BLaER1 treated with 17β-estradiol and CSF1 and Interleukin-3, amounts not matched to agents 10 nM and 100 nM (cell line): ENCODE measurements at regions not wholly inside any gene's neighbourhood (a gene's known extent, or its start where the extent isn't known, plus 50 kb on each side); places are given as distances from the start of the nearest gene placed in this dataset.

ENCODE experiments used
- H3K27ac ChIP-seq, 11 experiments: shearing (Covaris generic); formaldehyde crosslinking; 2 replicates each; pipeline ENCODE4 v1.8.1; 2022
- H3K27me3 ChIP-seq, 11 experiments: shearing (Covaris generic); formaldehyde crosslinking; 2 replicates each; pipeline ENCODE4 v1.8.1; 2022
- H3K36me3 ChIP-seq, 11 experiments: shearing (Covaris generic); formaldehyde crosslinking; 2 replicates each; pipeline ENCODE4 v1.8.1; 2022
- H3K4me1 ChIP-seq, 10 experiments: shearing (Covaris generic); formaldehyde crosslinking; 2 replicates each; pipeline ENCODE4 v1.8.1; 2022
- H3K4me2 ChIP-seq, 11 experiments: shearing (Covaris generic); formaldehyde crosslinking; 2 replicates each; pipeline ENCODE4 v1.8.1; 2022
- H3K4me3 ChIP-seq, 10 experiments: shearing (Covaris generic); formaldehyde crosslinking; 2 replicates each; pipeline ENCODE4 v1.8.1; 2022
- H3K9ac ChIP-seq, 11 experiments: shearing (Covaris generic); formaldehyde crosslinking; 2 replicates each; pipeline ENCODE4 v1.8.1; 2022
- H3K9me3 ChIP-seq, 11 experiments: shearing (Covaris generic); formaldehyde crosslinking; replicated peaks in 1 of 11; 2 replicates each; pipeline ENCODE4 v1.8.1; 2022
- H4K20me1 ChIP-seq, 11 experiments: shearing (Covaris generic); formaldehyde crosslinking; 2 replicates each; pipeline ENCODE4 v1.8.1; 2022
- Cebpa-rat ChIP-seq, 11 experiments: shearing (Covaris generic); IDR thresholded peaks; 2 replicates each; pipeline ENCODE4 v1.8.1; 2022

GRCh38 chr18:41765460-41765859, 189.6 kb upstream of the PIK3C3 start:
- no peak overlapping the region for H3K9ac ChIP-seq
- no peak for TF ChIP-seq Cebpa-rat (IDR thresholded peaks at IDR 0.05)
- H3K36me3 ChIP-seq, result no peaks in the 10 kb centered on the region
- no peaks in the 10 kb centered on the region for H4K20me1 ChIP-seq
- no peaks in the 10 kb centered on the region for H3K27me3 ChIP-seq
- H3K9me3 ChIP-seq, result no peaks in the 10 kb centered on the region
- no peak overlapping the region for H3K27ac ChIP-seq
- peaks cover 0 to 11% (median 0%) of the 10 kb centered on the region in 10 experiments; a peak in 2 of 20 replicates for H3K4me1 ChIP-seq
- H3K4me3 ChIP-seq, result no peak overlapping the region
- H3K4me2 ChIP-seq, result no peak overlapping the region

- H3K9me3 ChIP-seq, result no peaks in the 10 kb centered on the region
- no peak overlapping the region for H3K4me2 ChIP-seq
- no peak overlapping the region for H3K27ac ChIP-seq
- TF ChIP-seq Cebpa-rat (IDR thresholded peaks at IDR 0.05), result no peak
- no peaks in the 10 kb centered on the region for H4K20me1 ChIP-seq
- no peaks in the 10 kb centered on the region for H3K27me3 ChIP-seq
- H3K36me3 ChIP-seq, result no peaks in the 10 kb centered on the region
- peaks cover 0 to 11% (median 0%) of the 10 kb centered on the region in 10 experiments; a peak in 2 of 20 replicates for H3K4me1 ChIP-seq
- no peak overlapping the region for H3K4me3 ChIP-seq
- no peak overlapping the region for H3K9ac ChIP-seq
Observed at GRCh38 chr18:41763361-41763760, 191.7 kb upstream of the PIK3C3 start.

DNA sequence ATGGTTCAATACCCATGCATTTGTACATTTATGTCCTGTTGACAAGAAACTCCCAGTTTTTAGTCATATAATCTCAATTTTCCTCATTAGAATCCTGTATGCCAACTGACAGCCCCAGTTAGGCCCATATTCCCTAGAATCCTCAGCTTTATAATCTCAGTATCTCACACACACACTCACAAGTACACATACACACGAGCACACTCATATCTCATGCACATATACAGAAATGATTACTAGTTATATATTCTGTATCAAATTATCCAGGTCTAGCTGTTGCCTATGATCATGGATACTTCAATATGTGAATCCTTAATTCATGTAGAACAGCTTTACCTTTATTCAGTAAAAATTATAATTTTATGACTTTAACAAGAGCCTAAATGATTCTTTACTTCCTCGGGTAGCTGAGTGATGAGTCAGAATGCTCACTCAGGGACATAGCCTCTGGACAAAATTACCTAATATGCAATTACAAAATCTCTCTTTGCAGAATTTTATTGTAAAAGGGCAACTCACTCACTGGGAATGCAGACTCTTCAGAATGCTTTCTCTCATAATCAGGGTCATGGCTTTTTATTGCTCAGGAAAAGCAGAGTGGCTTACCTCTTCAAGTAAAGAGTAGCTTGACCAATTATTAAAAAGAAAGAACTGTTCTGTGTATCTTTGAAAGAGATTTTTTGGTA, 193.6 kb upstream of the PIK3C3 start:
- Histone ChIP-seq H3K9ac (no peak overlapping the region), H3K9me3 (no peaks in the 10 kb centered on the region), H4K20me1 (no peaks in the 10 kb centered on the region), H3K27me3 (no peaks in the 10 kb centered on the region), H3K4me3 (no peak overlapping the region), H3K27ac (no peak overlapping the region), H3K4me1 (peaks cover 0 to 11% (median 0%) of the 10 kb centered on the region in 10 experiments; a peak in 2 of 20 replicates), H3K36me3 (no peaks in the 10 kb centered on the region), H3K4me2 (peak overlapping the region in 1 of 11 experiments; percentile 36; a peak in 1 of 22 replicates)
- TF ChIP-seq Cebpa-rat (IDR thresholded peaks at IDR 0.05), result no peak

DNA sequence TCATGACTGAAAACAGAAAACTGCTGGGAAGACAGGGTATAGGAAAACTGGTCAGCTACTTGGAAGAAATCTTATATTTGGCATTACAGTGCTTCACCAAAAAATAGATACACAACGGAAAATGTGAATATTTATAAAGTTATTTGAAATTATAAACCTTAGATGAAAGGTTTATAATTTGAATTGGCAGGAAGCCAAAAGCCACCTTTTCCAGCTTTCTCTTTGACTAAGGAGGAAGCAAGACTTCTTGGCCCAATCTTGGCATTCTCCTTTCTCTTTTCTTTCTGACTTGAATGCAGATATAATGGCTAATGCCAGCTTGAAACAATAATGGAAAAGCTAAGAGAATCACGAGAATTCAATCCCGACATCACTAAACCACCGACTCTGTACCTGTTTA, 196.5 kb upstream of the PIK3C3 start:
- no peaks in the 10 kb centered on the region for H4K20me1 ChIP-seq
- H3K4me3 ChIP-seq, result no peak overlapping the region
- no peaks in the 10 kb centered on the region for H3K27me3 ChIP-seq
- TF ChIP-seq Cebpa-rat (IDR thresholded peaks at IDR 0.05), result no peak
- no peaks in the 10 kb centered on the region for H3K36me3 ChIP-seq
- H3K9me3 ChIP-seq, result no peaks in the 10 kb centered on the region
- no peak overlapping the region for H3K27ac ChIP-seq
- no peak overlapping the region for H3K4me2 ChIP-seq
- no peak overlapping the region for H3K9ac ChIP-seq
- H3K4me1 ChIP-seq, result peaks cover 0 to 22% (median 0%) of the 10 kb centered on the region in 10 experiments; a peak in 3 of 20 replicates

DNA sequence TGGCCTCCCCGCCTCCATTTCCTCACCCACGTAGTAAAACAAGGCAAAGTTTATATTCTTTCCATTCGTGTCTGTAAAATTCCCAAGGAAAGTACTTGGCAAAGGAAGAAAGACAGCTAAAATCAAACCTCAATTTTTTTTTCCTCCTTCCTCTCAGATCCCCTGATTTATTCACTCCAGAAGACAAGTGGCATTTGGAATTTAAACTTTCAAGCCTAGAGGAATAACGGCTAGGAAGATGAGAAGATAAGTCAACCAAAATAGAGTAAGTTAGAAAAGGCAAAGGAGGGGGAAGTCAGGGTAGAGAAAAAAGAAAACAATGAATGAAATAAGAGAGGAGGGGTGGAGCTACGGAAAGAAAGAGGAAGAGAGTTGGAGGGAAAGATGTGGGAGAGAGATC, 198.9 kb upstream of the PIK3C3 start:
- H3K4me2 ChIP-seq, result no peak overlapping the region
- H4K20me1 ChIP-seq, result no peaks in the 10 kb centered on the region
- TF ChIP-seq Cebpa-rat (IDR thresholded peaks at IDR 0.05), result no peak
- no peak overlapping the region for H3K4me3 ChIP-seq
- no peaks in the 10 kb centered on the region for H3K27me3 ChIP-seq
- H3K9ac ChIP-seq, result no peak overlapping the region
- no peak overlapping the region for H3K27ac ChIP-seq
- H3K9me3 ChIP-seq, result no peaks in the 10 kb centered on the region
- H3K4me1 ChIP-seq, result peaks cover 0 to 11% (median 0%) of the 10 kb centered on the region in 10 experiments; a peak in 3 of 20 replicates
- H3K36me3 ChIP-seq, result no peaks in the 10 kb centered on the region

DNA sequence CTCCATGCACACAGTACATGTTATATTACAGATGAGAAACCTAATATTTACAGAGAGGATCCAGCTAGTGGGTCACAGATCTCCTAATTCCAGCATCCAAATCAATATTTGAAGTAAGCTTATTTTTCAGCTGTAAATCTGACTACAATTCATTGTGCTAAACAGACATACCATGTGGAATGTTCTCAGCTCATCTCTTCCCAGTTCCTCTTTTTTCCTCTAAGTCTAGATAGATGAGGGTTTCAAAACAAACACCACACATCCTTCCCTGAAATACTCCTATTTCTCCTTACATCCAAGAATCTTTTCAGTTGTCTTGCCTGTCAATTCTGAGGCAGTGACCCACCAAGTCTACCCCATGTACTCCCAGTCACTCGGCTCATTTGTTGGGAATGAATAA, 200.7 kb upstream of the PIK3C3 start:
- Histone ChIP-seq H3K4me2 (peak overlapping the region in 1 of 11 experiments; percentile 18; a peak in 1 of 22 replicates), H3K36me3 (no peaks in the 10 kb centered on the region), H3K27ac (no peak overlapping the region), H3K4me1 (peaks cover 0 to 11% (median 0%) of the 10 kb centered on the region in 10 experiments; a peak in 3 of 20 replicates), H3K27me3 (no peaks in the 10 kb centered on the region), H3K9me3 (no peaks in the 10 kb centered on the region), H4K20me1 (no peaks in the 10 kb centered on the region), H3K9ac (no peak overlapping the region), H3K4me3 (no peak overlapping the region)
- TF ChIP-seq Cebpa-rat (IDR thresholded peaks at IDR 0.05), result no peak

GRCh38 chr18:41753826-41754225, 201.2 kb upstream of the PIK3C3 start:
- H3K27me3 ChIP-seq, result no peaks in the 10 kb centered on the region
- no peak overlapping the region for H3K27ac ChIP-seq
- peaks cover 0 to 11% (median 0%) of the 10 kb centered on the region in 10 experiments; a peak in 3 of 20 replicates for H3K4me1 ChIP-seq
- H3K9me3 ChIP-seq, result no peaks in the 10 kb centered on the region
- no peak for TF ChIP-seq Cebpa-rat (IDR thresholded peaks at IDR 0.05)
- no peak overlapping the region for H3K4me3 ChIP-seq
- H4K20me1 ChIP-seq, result no peaks in the 10 kb centered on the region
- no peaks in the 10 kb centered on the region for H3K36me3 ChIP-seq
- no peak overlapping the region for H3K9ac ChIP-seq
- H3K4me2 ChIP-seq, result peak overlapping the region in 1 of 11 experiments; percentile 18; a peak in 1 of 22 replicates

GRCh38 chr18:41752826-41753225, 202.2 kb upstream of the PIK3C3 start:
- Histone ChIP-seq H3K4me2 (no peak overlapping the region), H3K4me1 (peaks cover 0 to 11% (median 0%) of the 10 kb centered on the region in 10 experiments; a peak in 3 of 20 replicates), H3K27me3 (no peaks in the 10 kb centered on the region), H3K9me3 (no peaks in the 10 kb centered on the region), H3K27ac (no peak overlapping the region), H3K9ac (no peak overlapping the region), H3K36me3 (no peaks in the 10 kb centered on the region), H3K4me3 (no peak overlapping the region), H4K20me1 (no peaks in the 10 kb centered on the region)
- no peak for TF ChIP-seq Cebpa-rat (IDR thresholded peaks at IDR 0.05)

DNA sequence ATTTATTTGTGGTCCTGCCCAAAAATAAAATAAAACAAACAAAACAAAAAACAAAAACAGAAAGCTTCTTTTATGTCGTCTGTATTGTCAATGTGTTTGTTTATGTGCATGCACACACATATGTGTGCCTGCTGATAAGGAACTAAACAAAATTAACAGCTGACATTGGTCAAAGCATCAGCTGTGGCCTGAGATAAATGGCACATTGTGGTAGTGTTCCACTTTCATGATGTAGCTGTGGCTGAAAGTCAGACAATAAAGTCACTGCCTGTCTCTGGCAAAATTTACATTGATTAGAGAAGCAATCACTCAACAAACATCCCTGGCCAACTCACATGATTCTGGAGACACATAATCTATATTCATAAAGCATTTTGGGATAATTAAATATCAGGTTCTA, 203.4 kb upstream of the PIK3C3 start:
- Histone ChIP-seq H3K4me1 (peaks cover 0 to 11% (median 0%) of the 10 kb centered on the region in 10 experiments; a peak in 3 of 20 replicates), H3K9ac (no peak overlapping the region), H3K4me3 (no peak overlapping the region), H3K27ac (no peak overlapping the region), H3K27me3 (no peaks in the 10 kb centered on the region), H3K36me3 (no peaks in the 10 kb centered on the region), H3K4me2 (no peak overlapping the region), H4K20me1 (no peaks in the 10 kb centered on the region), H3K9me3 (no peaks in the 10 kb centered on the region)
- no peak for TF ChIP-seq Cebpa-rat (IDR thresholded peaks at IDR 0.05)

DNA sequence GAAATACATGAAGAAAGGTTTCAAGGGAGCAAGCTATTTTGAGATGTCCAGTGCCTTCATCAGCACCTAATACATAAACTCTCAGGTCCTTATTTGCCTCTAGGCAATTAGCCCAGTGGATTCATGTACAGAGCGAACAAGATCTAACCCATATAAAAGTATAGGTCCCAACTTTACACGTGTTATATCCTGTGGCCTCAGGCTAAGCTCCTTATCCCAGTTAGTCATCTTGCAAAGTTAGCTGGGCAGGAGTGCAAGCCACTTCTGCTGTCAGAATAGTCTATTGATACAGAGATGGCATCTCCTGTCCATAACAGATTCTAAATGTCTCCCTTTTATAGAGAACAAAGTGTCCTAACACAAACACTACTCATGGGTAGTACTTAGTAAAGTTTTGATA, 203.9 kb upstream of the PIK3C3 start:
- H3K4me2 ChIP-seq, result no peak overlapping the region
- H4K20me1 ChIP-seq, result no peaks in the 10 kb centered on the region
- peaks cover 0 to 11% (median 0%) of the 10 kb centered on the region in 10 experiments; a peak in 3 of 20 replicates for H3K4me1 ChIP-seq
- no peaks in the 10 kb centered on the region for H3K9me3 ChIP-seq
- TF ChIP-seq Cebpa-rat (IDR thresholded peaks at IDR 0.05), result no peak
- no peak overlapping the region for H3K4me3 ChIP-seq
- H3K27ac ChIP-seq, result no peak overlapping the region
- no peak overlapping the region for H3K9ac ChIP-seq
- H3K27me3 ChIP-seq, result no peaks in the 10 kb centered on the region
- H3K36me3 ChIP-seq, result no peaks in the 10 kb centered on the region
